Thymus (tissue), 11 donors: ENCODE measurements at regions not wholly inside any gene's neighbourhood (a gene's known extent, or its start where the extent isn't known, plus 50 kb on each side); places are given as distances from the start of the nearest gene placed in this dataset.

Experiments
- DNase-seq, 9 donors: peaks; one replicate each; pipeline ENCODE4 v3.0.0-alpha.2; 2013; ENCODE audit warnings: low spot score in 9 of 9, low read depth in 6 of 9, missing footprints in 1 of 9
- H3K27ac ChIP-seq, 2 donors: one replicate each; pipeline ENCODE4 v1.5.1; 2013; ENCODE audit warnings: control low read depth in 1 of 2, low read depth in 1 of 2, low read length in 1 of 2, mild to moderate bottlenecking in 1 of 2, moderate library complexity in 1 of 2
- H3K27me3 ChIP-seq, 2 donors: one replicate each; pipeline ENCODE4 v1.5.1; 2013; ENCODE audit warnings: low read length in 1 of 2; ENCODE audit not compliant: control insufficient read depth in 2 of 2, insufficient read depth in 1 of 2
- H3K36me3 ChIP-seq, 2 donors: one replicate each; pipeline ENCODE4 v1.5.1; 2013; ENCODE audit warnings: low read length in 1 of 2, mild to moderate bottlenecking in 1 of 2, moderate library complexity in 1 of 2; ENCODE audit not compliant: control insufficient read depth in 2 of 2, insufficient read depth in 2 of 2
- H3K4me1 ChIP-seq, 2 donors: one replicate each; pipeline ENCODE4 v1.5.1; 2013; ENCODE audit warnings: low read length in 2 of 2; ENCODE audit not compliant: control insufficient read depth in 2 of 2, insufficient read depth in 2 of 2
- H3K4me3 ChIP-seq, 2 donors: one replicate each; pipeline ENCODE4 v1.5.1; 2013; ENCODE audit warnings: low read length in 2 of 2, control low read depth in 1 of 2, mild to moderate bottlenecking in 1 of 2
- H3K9me3 ChIP-seq, 2 donors: one replicate each; pipeline ENCODE4 v1.5.1; 2013; ENCODE audit warnings: low read length in 1 of 2, mild to moderate bottlenecking in 1 of 2; ENCODE audit not compliant: control insufficient read depth in 2 of 2, insufficient read depth in 1 of 2
- WGBS: extraction: QIAGEN DNeasy Blood & Tissue Kit; methylation state at CpG from one replicate; pipeline ENCODE4 v1.1.7; 2013; 5-methylcytosine and 5-hydroxymethylcytosine counted together
- donor health status: healthy.

- Histone ChIP-seq H3K36me3 (no peaks in the 10 kb centered on the region), H3K4me3 (no peak overlapping the region), H3K9me3 (no peaks in the 10 kb centered on the region), H3K27me3 (no peaks in the 10 kb centered on the region), H3K27ac (no peak overlapping the region), H3K4me1 (peaks cover 0 to 7% of the 10 kb centered on the region in 2 donors)
- no peak for DNase-seq
- 90% methylated on average over 2 of the region's 2 CpGs for WGBS
Measured at GRCh38 chr4:100109921-100110320, 80.3 kb downstream of the DDIT4L start.

- H3K4me1 ChIP-seq: peaks cover 0 to 7% of the 10 kb centered on the region in 2 donors
- H3K27me3 ChIP-seq: no peaks in the 10 kb centered on the region
- no peak for DNase-seq
- no peak overlapping the region for H3K27ac ChIP-seq
- no peaks in the 10 kb centered on the region for H3K36me3 ChIP-seq
- no peak overlapping the region for H3K4me3 ChIP-seq
- no peaks in the 10 kb centered on the region for H3K9me3 ChIP-seq
Measured at GRCh38 chr4:100108869-100109268, 81.4 kb downstream of the DDIT4L start.

DNA sequence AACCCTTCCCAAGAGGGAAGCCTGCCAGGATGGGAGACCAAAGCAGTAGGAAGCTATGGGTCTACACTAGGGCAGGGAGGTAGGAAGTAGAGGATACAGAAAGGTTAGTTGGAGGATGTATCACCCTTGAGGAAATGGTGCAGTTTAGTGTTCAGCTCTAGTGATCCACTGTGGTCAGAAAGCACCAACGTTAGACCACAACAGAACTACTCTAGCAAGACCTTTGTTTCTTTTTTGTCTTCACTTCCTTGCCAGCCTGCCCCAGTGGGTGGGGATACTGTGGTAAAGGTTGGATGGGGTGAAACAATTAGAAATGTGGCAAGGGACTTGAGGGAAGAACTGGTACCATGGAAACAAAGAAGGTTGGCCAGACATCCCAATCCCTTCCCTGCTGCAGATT is 83.3 kb downstream of the DDIT4L start:
- DNase-seq: peak in 3 of 9 donors; percentile 8 to 49 (median 16)
- Histone ChIP-seq H3K27me3 (no peaks in the 10 kb centered on the region), H3K9me3 (no peaks in the 10 kb centered on the region), H3K4me3 (no peak overlapping the region), H3K4me1 (peaks cover 0 to 7% of the 10 kb centered on the region in 2 donors), H3K27ac (no peak overlapping the region), H3K36me3 (no peaks in the 10 kb centered on the region)
- 7% methylated on average over 1 of the region's 1 CpG for WGBS

DNA sequence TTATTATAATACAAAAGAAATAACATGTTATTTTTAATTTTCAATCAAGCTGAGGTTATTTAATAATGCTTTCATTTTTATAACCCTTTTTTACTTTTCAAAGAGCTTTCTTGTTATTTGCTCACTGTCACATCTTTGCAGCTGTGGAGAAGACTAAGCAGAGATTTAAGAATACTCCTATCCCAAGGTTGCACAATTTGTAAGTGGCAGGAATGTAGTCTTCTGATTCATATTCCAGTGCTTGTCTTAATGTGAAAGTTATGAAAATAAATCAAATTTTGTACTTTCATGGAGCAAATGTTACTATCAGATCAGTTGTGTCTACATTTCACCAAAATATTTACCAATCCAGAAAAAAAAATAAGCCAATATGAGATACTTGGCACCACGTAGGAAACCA is 86.6 kb downstream of the DDIT4L start:
- no peak overlapping the region for H3K27ac ChIP-seq
- WGBS: 90% methylated on average over 1 of the region's 1 CpG
- no peak for DNase-seq
- H3K4me3 ChIP-seq: no peak overlapping the region
- no peaks in the 10 kb centered on the region for H3K36me3 ChIP-seq
- H3K9me3 ChIP-seq: no peaks in the 10 kb centered on the region
- peaks cover 0 to 12% of the 10 kb centered on the region in 2 donors for H3K4me1 ChIP-seq
- H3K27me3 ChIP-seq: no peaks in the 10 kb centered on the region

DNA sequence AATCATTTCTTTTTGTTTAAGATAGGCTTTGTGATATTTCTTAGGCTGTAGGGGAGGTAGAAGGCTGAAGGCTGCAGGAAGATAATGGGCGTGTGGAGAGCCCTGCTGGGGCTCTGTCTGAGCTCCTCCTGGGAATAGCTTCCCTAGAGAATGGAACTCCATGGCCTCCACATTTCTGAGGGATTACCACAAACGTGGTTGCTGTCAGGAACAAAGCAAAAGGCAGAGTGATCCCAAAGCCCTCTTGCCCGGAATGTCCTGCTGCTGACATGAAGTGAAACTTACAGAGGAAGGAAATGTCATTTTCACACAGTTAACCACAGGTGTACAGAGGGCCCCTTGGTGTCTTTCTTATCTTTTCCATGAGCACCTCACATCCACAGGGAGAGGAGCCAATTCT is 89.3 kb downstream of the DDIT4L start:
- Histone ChIP-seq H3K27me3 (no peaks in the 10 kb centered on the region), H3K27ac (no peak overlapping the region), H3K9me3 (no peaks in the 10 kb centered on the region), H3K4me3 (no peak overlapping the region), H3K4me1 (peaks cover 0 to 5% of the 10 kb centered on the region in 2 donors), H3K36me3 (no peaks in the 10 kb centered on the region)
- 33% methylated on average over 3 of the region's 3 CpGs for WGBS
- DNase-seq: peak in 1 of 9 donors; percentile 20

- WGBS: 96% methylated on average over 2 of the region's 2 CpGs
- DNase-seq: no peak
- H3K27me3 ChIP-seq: no peaks in the 10 kb centered on the region
Measured at GRCh38 chr4:100099746-100100145, 90.5 kb downstream of the DDIT4L start.

DNA sequence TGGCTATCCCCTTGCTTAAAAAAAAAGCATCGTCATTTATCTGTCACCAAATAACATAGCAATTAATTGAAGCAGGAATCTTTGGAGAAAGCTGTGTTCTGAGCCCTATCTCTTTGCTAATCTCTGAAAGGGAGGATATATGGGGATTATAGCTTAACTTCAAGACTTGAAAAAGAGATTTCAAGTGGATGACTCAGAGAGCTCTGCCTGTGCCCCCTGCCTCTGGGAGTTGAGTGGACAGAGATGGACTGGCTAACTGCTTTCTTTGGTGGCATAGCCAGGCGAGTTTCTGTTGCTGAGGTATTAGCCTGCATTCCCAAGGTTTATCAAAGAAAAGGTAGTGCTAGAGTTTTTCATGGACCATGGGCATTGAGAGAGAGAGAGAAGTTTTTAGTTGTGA is 91.6 kb downstream of the DDIT4L start:
- over 99% methylated on average over 2 of the region's 2 CpGs for WGBS
- Histone ChIP-seq H3K4me1 (peaks cover 0 to 6% of the 10 kb centered on the region in 2 donors), H3K27ac (no peak overlapping the region), H3K27me3 (no peaks in the 10 kb centered on the region), H3K9me3 (no peaks in the 10 kb centered on the region), H3K4me3 (no peak overlapping the region), H3K36me3 (no peaks in the 10 kb centered on the region)
- DNase-seq: no peak

More at GRCh38 chr4:100099746-100100145, 90.5 kb downstream of the DDIT4L start:
- Histone ChIP-seq H3K4me1 (peaks cover 0 to 5% of the 10 kb centered on the region in 2 donors), H3K27ac (no peak overlapping the region), H3K9me3 (no peaks in the 10 kb centered on the region), H3K36me3 (no peaks in the 10 kb centered on the region), H3K4me3 (no peak overlapping the region)

- Histone ChIP-seq H3K27ac (no peak overlapping the region), H3K27me3 (no peaks in the 10 kb centered on the region), H3K4me3 (no peak overlapping the region), H3K9me3 (no peaks in the 10 kb centered on the region), H3K4me1 (peaks cover 2 to 9% of the 10 kb centered on the region in 2 donors), H3K36me3 (no peaks in the 10 kb centered on the region)
- DNase-seq: no peak
- 97% methylated on average over 7 of the region's 7 CpGs for WGBS
Measured at GRCh38 chr4:100098011-100098545, 92.2 kb downstream of the DDIT4L start.

DNA sequence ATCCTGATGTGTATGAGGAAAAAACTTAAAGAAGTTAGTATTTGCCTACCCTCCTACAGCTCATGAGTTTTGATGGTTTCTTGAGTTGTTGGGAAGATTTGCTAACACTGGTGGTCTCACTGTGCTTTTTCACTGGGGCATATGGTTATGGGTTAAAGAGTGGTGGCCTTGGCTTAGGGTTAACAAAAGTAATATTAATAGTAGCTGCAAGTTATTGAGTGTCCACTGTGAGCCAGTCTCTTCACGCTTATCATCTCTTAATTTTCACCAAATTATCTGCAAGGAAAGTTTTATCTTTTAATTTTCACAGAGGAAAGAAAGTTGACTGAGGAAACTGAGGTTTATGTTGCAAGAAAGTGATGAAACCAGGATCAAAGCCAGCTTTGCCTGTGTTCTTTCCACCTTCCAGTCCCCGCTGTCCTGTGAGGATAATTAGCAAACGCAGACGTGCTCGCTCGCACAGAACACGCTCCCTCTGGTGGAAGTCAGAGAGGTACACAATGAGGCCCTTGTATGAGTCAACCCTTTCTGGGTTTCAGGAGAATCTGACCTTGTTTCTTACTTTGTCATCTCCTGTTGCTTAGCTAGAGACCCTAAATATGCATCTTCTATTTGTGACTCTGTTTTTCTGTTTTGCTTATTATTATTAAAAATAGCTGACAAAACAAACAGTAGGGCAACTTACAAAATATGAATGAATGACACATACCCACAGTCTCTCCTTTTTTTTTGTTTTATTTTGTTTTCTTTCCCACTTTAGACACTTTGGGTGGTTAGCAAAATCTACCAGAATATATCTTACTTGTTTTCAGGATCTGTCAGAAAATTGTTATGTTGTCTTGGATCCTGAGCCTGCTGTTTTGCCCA is 94.3 kb downstream of the DDIT4L start:
- 39% methylated on average over 7 of the region's 7 CpGs for WGBS
- no peak overlapping the region for H3K4me3 ChIP-seq
- no peak overlapping the region for H3K27ac ChIP-seq
- peaks cover 2 to 6% of the 10 kb centered on the region in 2 donors for H3K4me1 ChIP-seq
- no peaks in the 10 kb centered on the region for H3K9me3 ChIP-seq
- DNase-seq: peak in 4 of 9 donors; percentile 18 to 67 (median 31)
- H3K36me3 ChIP-seq: no peaks in the 10 kb centered on the region
- H3K27me3 ChIP-seq: no peaks in the 10 kb centered on the region
